ENCODE measurements at regions not wholly inside any gene's neighbourhood (a gene's known extent, or its start where the extent isn't known, plus 50 kb on each side); places are given as distances from the start of the nearest gene placed in this dataset.
"Not testable (repeated sequence)": the region's sequence is repeated elsewhere in the genome, so short reads cannot be mapped to it uniquely, and the experiment has no call there.

DNA sequence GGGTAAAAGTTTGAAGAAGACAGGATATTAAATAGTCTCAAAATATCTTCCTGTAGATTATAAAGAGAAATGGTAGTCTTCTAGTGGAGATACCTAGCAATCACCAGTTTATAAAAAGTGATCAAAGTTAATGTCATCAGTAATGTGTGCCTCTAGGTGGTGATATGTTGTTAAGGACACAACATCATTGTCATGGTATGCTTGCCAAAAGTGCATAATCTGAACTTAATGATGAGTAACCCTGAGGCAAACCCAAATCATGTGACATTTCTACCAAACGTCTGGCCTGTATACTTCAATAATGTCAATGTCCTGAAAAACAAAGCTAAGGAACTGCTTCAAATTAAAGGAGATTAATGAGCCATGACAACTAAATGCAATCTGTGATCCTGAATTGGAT lies 214.7 kb downstream of the PHLDA1 start:
- intact Hi-C loops (cut with DNase I) = loop anchor here in 1 of 2 donors (10.0 kb wide), 1 partner anchor 162 kb away; no protein-coding TSS in a partner anchor
- DNase-seq (ENCODE audit: low spot score) = no peak

DNA sequence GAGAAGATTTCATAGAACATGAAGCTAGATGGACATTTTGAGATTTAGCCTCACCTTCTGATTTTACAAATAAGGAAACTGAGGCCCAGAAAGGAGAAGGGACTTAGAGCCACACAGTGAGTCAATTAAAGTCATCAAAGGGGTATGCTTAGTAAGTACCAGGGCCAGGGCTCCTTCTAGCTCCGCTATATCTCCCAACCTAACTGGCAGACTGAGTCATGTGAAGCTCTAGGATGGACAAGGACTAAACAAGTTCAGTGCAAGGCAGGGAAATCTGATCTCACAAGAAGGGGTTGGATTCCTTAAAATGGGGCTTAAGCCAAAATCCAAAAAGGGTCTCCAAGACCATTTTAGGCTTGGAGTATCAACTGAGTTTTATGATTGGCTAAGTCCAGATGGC lies 215.8 kb downstream of the PHLDA1 start:
- no peak for DNase-seq (ENCODE audit: low spot score)
- intact Hi-C loops (cut with DNase I) = loop anchor here in 1 of 2 donors (10.0 kb wide), 1 partner anchor 161 kb away; no protein-coding TSS in a partner anchor

GRCh38 chr12:75814851-75815754 lies 216.5 kb downstream of the PHLDA1 start:
- intact Hi-C loops (cut with DNase I) = loop anchor here in 1 of 2 donors (10.0 kb wide), 1 partner anchor 160 kb away; no protein-coding TSS in a partner anchor
- no peak for DNase-seq (ENCODE audit: low spot score)

DNA sequence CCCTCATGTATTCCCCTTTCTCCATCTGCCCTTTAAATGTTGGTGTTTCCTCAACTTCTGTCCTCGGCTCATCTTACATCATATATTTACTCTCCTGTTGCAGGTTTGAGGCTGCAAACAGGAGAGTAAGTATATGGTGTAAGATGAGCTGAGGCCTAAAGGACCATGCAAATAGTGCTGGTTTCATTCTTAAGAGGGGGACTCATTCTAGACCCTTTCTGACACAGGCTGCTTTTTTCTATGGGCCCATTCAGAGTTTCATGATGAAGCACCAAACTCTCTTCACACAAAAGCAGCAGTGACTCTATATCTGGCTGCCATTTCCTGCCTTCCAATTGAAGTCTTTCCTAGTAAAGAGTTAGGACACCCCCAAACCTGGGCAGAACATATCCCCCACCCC lies 218.5 kb downstream of the PHLDA1 start:
- no peak for DNase-seq (ENCODE audit: low spot score)
- intact Hi-C loops (cut with DNase I) = loop anchor here in 1 of 2 donors (10.0 kb wide), 1 partner anchor 158 kb away; no protein-coding TSS in a partner anchor

DNA sequence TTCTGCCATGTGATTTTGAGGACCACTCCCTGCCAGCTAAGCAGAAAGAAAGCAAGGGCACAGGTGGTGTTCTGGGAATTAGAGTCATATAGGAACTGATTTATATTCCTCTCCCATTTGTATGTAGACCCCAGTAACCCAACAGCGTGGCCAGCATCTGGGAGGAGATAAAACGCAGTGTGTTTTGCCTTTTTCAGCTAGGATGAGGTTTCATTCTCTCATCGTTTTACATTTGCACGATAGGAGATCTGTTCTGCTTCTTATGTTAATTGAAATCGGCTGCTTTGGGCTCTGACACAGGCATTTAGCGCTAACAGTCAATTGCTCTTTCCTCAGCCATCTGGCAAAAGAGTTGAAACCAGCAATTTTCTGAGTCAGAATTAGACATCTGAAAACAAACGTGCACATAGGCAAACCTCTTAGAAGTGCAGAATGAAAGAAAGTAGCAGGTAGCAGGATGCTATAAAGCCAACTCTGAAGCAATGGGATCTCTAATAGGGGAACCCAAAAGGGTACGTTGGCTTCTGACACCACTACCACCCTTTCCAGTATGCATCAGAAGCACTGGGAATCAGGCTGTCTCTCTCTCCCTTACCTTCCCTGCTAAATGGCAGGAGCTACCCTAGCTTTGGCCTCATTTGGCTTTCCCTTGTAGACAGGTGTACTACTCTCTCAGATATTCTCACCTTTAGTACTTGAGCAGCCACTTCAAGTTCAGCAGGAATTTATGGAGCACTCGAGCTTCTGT lies 219.1 kb downstream of the PHLDA1 start:
- no peak for DNase-seq (ENCODE audit: low spot score)
- intact Hi-C loops (cut with DNase I) = loop anchor here in 1 of 2 donors (10.0 kb wide), 1 partner anchor 158 kb away; no protein-coding TSS in a partner anchor

GRCh38 chr12:75809746-75810145 lies 221.8 kb downstream of the PHLDA1 start:
- no peak for DNase-seq (ENCODE audit: low spot score)
- intact Hi-C loops (cut with DNase I) = loop anchor here in 1 of 2 donors (10.0 kb wide), 1 partner anchor 155 kb away; no protein-coding TSS in a partner anchor

DNA sequence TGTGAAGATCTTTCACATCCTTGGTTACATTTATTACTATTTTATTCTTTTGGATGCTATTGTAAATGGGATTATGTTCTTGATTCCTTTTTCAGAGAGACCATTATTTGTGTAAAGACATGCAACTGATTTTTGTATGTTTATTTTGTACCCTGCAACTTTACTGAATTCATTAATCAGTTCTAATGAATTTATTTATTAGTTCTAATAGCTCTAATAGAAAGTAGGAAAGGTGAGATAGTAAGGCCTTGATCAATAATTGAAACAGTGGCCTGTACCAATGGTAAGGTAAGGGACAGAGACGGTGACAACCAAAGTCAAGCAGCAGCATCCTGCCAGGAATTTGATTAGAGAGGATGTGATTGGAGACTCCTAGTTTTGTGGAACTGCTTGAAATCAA lies 224.1 kb downstream of the PHLDA1 start:
- intact Hi-C loops (cut with DNase I) = no loop called here
- DNase-seq (ENCODE audit: low spot score) = no peak

DNA sequence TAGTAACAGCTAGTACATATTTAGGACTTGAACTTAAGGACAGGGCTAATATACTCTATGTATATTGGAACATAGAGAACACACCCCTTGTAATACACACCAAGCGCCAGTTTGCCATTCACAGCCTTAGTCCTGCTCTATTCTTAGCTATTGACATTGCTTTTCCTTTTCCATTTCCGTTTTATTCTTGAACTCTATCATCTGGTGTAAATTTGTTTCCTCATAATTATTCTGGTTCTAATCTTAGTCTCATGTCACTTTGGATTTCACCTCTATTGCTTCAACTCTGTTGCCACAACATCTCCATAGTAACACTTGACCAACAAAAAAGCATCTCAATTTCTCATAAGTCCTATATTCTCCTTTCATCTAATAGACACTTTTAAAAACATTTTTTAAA lies 225.7 kb downstream of the PHLDA1 start:
- DNase-seq (ENCODE audit: low spot score) = no peak
- intact Hi-C loops (cut with DNase I) = no loop called here

DNA sequence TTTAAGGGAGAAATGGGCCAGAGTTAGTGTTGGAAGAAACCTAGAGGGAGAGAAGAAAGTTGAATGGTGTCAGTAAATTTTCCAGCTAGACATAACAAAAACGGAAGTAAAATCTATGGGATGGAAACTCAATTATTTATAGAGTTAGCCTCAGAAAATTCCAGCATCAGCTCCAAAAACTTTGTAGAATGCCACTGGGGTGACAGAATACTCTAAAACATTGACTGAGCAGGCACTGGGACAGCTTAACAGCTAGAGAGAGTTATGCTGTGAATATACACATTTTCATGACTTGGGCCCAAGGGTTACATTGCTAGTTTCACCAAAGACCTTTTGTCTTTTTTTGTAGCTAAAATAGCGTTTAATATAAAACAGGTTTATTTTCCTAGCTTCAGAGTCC lies 226.3 kb downstream of the PHLDA1 start:
- intact Hi-C loops (cut with DNase I) = no loop called here
- no peak for DNase-seq (ENCODE audit: low spot score)

GRCh38 chr12:75798136-75798926 lies 233.2 kb downstream of the PHLDA1 start:
- no peak for DNase-seq (ENCODE audit: low spot score)
- intact Hi-C loops (cut with DNase I) = no loop called here

DNA sequence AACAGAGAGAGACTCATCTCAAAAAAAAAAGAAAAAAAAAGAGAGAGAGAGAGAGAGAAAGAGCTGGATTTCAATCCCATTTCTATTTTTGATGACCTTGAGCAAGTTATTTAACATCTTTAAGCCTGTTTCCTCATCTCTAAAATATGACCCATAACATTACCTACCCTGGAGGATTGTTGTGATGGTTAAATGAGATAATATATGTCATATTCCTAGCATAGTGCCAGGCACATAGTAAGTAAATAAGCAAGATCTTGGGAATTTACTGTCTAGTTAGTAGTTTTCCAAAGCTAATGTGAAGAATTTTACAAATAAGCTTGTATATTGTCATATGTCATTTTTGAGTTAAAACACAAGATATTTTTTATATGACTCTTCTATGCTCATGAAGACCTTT lies 236.5 kb downstream of the PHLDA1 start:
- DNase-seq (ENCODE audit: low spot score) = no peak
- intact Hi-C loops (cut with DNase I) = no loop called here

GRCh38 chr12:75792687-75793086 lies 238.9 kb downstream of the PHLDA1 start:
- no peak for DNase-seq (ENCODE audit: low spot score)
- intact Hi-C loops (cut with DNase I) = no loop called here

- DNase-seq (ENCODE audit: low spot score) = no peak
- intact Hi-C loops (cut with DNase I) = no loop called here
These were observed 241.4 kb downstream of the PHLDA1 start for GRCh38 chr12:75790219-75790618.

DNA sequence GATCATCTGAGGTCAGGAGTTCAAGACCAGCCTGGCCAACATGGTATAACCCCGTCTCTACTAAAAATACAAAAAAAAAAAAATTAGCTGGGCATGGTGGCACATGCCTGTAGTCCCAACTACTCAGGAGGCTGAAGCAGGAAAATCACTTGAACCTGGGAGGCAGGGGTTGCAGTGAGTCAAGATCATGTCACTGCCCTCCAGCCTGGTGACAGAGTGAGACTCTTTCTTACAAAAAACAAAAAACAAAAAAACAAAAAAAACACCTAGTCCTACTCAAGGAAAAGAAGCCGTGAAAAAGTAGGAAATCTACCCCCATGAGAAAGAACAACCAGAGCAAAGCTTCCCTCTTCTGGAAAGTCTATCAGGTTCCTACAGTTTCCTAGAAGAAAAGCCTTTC lies 244.4 kb downstream of the PHLDA1 start:
- DNase-seq (ENCODE audit: low spot score); intact Hi-C loops (cut with DNase I): not testable (repeated sequence)

GRCh38 chr12:75786070-75786469 lies 245.5 kb downstream of the PHLDA1 start:
- intact Hi-C loops (cut with DNase I) = no loop called here
- no peak for DNase-seq (ENCODE audit: low spot score)

DNA sequence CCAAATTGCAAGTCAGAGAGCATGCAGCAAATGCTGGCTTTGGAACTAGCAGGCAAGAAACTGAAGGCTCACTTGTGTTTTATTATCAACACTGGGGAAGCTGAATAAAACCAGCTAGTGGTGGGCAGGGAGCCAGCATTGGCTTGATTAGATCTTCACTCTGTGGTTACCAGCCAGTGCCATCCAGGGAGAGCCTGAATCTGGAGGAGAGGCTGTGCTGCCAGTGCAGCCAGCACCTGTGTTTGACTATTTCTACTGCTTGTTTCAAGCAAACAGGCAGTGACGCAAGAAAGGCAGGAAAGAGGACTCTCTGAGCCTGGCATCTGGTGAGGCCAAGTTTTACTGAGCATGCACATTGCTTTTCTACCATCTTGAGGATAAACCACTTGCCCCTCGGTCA lies 247.0 kb downstream of the PHLDA1 start:
- no peak for DNase-seq (ENCODE audit: low spot score)

GRCh38 chr12:75783093-75783877 lies 248.3 kb downstream of the PHLDA1 start:
- DNase-seq (ENCODE audit: low spot score) = no peak
- intact Hi-C loops (cut with DNase I) = no loop called here

More for the DNA sequence above, 247.0 kb downstream of the PHLDA1 start:
- intact Hi-C loops (cut with DNase I) = no loop called here

DNA sequence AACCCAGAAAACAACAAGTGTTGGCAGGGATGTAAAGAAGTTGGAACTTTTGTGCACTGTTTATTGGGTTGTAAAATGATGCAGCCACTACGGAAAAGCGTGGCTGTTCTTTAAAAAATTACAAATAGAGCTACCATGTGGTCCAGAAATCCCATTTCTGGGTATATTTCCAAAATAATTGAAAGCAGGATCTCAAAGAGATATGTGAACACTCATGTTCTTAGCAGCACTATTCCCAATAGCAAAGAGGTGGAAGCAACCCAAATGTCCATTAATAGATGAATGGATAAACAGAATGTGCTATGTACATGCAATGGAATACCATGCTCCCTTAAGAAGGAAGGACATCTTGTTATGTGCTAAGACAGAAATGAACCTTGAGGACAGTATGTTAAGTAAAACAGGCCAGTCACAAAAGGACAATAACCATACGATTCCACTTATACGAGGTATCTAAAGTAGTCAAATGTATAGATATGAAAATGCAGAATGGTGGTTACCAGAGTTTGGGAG lies 249.5 kb downstream of the PHLDA1 start:
- no peak for DNase-seq (ENCODE audit: low spot score)
- intact Hi-C loops (cut with DNase I) = no loop called here

Measured in posterior vena cava (tissue), 2 donors.